H1 (cell line): ENCODE measurements at regions not wholly inside any gene's neighbourhood (a gene's known extent, or its start where the extent isn't known, plus 50 kb on each side); places are given as distances from the start of the nearest gene placed in this dataset.

Experiments used
- CEBPB ChIP-seq: IDR thresholded peaks from 2 replicates; pipeline ENCODE4 v1.6.1; 2012; ENCODE audit warnings: low read depth, low read length
- JUND ChIP-seq: IDR thresholded peaks from 2 replicates; pipeline ENCODE4 v1.6.1; 2011; ENCODE audit warnings: mild to moderate bottlenecking, improper control_type of control experiment, low read length
- POLR2A ChIP-seq, 2 experiments: IDR thresholded peaks; 1 replicate in 1 of 2; 2 replicates in 1 of 2; pipeline ENCODE4 v1.6.1; 2011; ENCODE audit warnings: low read depth in 2 of 2, low read length in 2 of 2, mild to moderate bottlenecking in 2 of 2; ENCODE audit errors: control extremely low read depth in 1 of 2
- RAD21 ChIP-seq, 2 experiments: IDR thresholded peaks in 1 of 2; conservative IDR thresholded peaks in 1 of 2; 2 replicates each; pipeline ENCODE4 v1.6.1; 2011; ENCODE audit warnings: low read depth in 2 of 2, low read length in 2 of 2, improper control_type of control experiment in 1 of 2, inconsistent platforms in 1 of 2, mild to moderate bottlenecking in 1 of 2, moderate library complexity in 1 of 2
- SAP30 ChIP-seq: fragments of 300-600 bp; sonication (generic); IDR thresholded peaks from 2 replicates; pipeline ENCODE4 v1.7.1; 2012; ENCODE audit warnings: low read length, moderate library complexity, mild to moderate bottlenecking, inconsistent platforms; ENCODE audit not compliant: insufficient read depth, insufficient replicate concordance
- SIN3A ChIP-seq, 2 experiments: IDR thresholded peaks in 1 of 2; conservative IDR thresholded peaks in 1 of 2; 2 replicates each; pipeline ENCODE4 v1.6.1; 2011 to 2012; ENCODE audit warnings: low read length in 2 of 2, improper control_type of control experiment in 1 of 2, low read depth in 1 of 2, mild to moderate bottlenecking in 1 of 2

DNA sequence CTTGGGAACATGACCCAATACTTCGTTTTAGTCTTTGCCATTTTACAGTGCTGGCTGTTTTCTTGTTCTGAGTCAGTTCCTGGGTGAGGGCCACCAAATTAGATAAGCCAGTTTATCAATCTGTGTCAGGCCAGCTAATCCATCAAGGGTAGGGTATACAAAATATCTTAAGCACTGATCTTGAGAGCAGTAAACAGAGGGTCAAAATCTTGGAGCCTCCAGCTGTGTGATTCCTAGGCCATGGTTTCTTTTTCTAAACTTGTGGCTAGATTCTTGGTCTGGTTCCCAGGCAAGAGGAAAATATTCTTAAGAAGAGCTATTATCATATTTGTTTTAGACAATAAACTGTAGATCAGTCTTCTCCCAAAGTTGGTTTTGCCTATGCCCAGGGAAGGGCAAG, 1396.6 kb upstream of the PABPC4L start (continued):
- no peak for TF ChIP-seq RAD21 (IDR thresholded peaks at IDR 0.05 in 1 of 2, conservative IDR thresholded peaks at IDR 0.05 in 1 of 2; ENCODE audit: low read depth in 2 of 2, low read length in 2 of 2)
- TF ChIP-seq POLR2A (IDR thresholded peaks at IDR 0.05; ENCODE audit: control extremely low read depth in 1 of 2, low read depth in 2 of 2, low read length in 2 of 2) = no peak
- TF ChIP-seq JUND = no peak
- TF ChIP-seq SIN3A (conservative IDR thresholded peaks at IDR 0.05 in 1 of 2, IDR thresholded peaks at IDR 0.05 in 1 of 2; ENCODE audit: low read depth in 1 of 2, low read length in 2 of 2) = no peak
- no peak for TF ChIP-seq CEBPB
- no peak for TF ChIP-seq SAP30
- TF ChIP-seq, all 59 proteins: peak for 0
